HG03108 (cell line): ENCODE measurements at regions not wholly inside any gene's neighbourhood (a gene's known extent, or its start where the extent isn't known, plus 50 kb on each side); places are given as distances from the start of the nearest gene placed in this dataset.

Experiments used
- ATAC-seq: cut with Tn5 transposase; IDR thresholded peaks from one replicate; pipeline ENCODE4 v1.9.1; 2021; ENCODE audit warnings: moderate library complexity; ENCODE audit not compliant: unreplicated experiment

- ATAC-seq = peak; percentile 68
Measured at GRCh38 chr2:176669398-176670174, 400.3 kb downstream of the MTX2 start.

GRCh38 chr2:176675271-176675949 lies 406.2 kb downstream of the MTX2 start:
- no peak for ATAC-seq

- ATAC-seq = no peak
Measured at GRCh38 chr2:176677746-176678265, 408.6 kb downstream of the MTX2 start.

GRCh38 chr2:176678571-176678970 lies 409.3 kb downstream of the MTX2 start:
- no peak for ATAC-seq

GRCh38 chr2:176679061-176679669 lies 409.9 kb downstream of the MTX2 start:
- no peak for ATAC-seq

GRCh38 chr2:176680916-176681516 lies 411.8 kb downstream of the MTX2 start:
- ATAC-seq = no peak

- no peak for ATAC-seq
Measured at GRCh38 chr2:176681584-176682115, 412.4 kb downstream of the MTX2 start.

GRCh38 chr2:176682278-176682677 lies 413.0 kb downstream of the MTX2 start:
- ATAC-seq = no peak

GRCh38 chr2:176683618-176684111 lies 414.4 kb downstream of the MTX2 start:
- no peak for ATAC-seq

- ATAC-seq = no peak
Measured at GRCh38 chr2:176685908-176686307, 416.7 kb downstream of the MTX2 start.

- no peak for ATAC-seq
Measured at GRCh38 chr2:176686328-176686727, 417.1 kb downstream of the MTX2 start.

GRCh38 chr2:176687342-176687741 lies 418.1 kb downstream of the MTX2 start:
- ATAC-seq = no peak

GRCh38 chr2:176687944-176688343 lies 418.7 kb downstream of the MTX2 start:
- no peak for ATAC-seq

GRCh38 chr2:176689711-176690110 lies 420.5 kb downstream of the MTX2 start:
- ATAC-seq = no peak

GRCh38 chr2:176691471-176691870 lies 422.2 kb downstream of the MTX2 start:
- no peak for ATAC-seq

- ATAC-seq = no peak
Measured at GRCh38 chr2:176692533-176692932, 423.3 kb downstream of the MTX2 start.

GRCh38 chr2:176699098-176699497 lies 429.9 kb downstream of the MTX2 start:
- no peak for ATAC-seq

GRCh38 chr2:176699644-176700043 lies 430.4 kb downstream of the MTX2 start:
- ATAC-seq = no peak

GRCh38 chr2:176702131-176702530 lies 432.9 kb downstream of the MTX2 start:
- no peak for ATAC-seq

- no peak for ATAC-seq
Measured at GRCh38 chr2:176704282-176704858, 435.1 kb downstream of the MTX2 start.
